ENCODE measurements at regions not wholly inside any gene's neighbourhood (a gene's known extent, or its start where the extent isn't known, plus 50 kb on each side); places are given as distances from the start of the nearest gene placed in this dataset.

DNA sequence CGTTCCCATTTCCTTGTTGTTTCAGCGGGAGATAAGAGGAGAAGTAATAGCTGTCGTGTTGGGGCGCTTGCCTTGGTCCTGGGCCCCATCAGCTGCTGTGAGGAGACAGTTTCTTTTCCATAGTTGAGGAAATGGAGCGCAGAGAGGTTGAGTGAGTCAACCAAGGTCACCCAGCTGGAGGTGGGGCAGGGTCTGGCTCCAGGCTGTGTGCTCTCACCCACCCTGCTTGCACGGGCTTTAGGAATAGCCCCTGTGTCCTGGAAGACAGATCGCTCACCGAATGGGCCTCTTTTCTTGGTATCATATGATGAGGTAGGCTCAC, 165.7 kb upstream of the RTL1 start:
- no peak for DNase-seq

GRCh38 chr14:101069666-101070362, 166.3 kb upstream of the RTL1 start:
- no peak for DNase-seq

DNA sequence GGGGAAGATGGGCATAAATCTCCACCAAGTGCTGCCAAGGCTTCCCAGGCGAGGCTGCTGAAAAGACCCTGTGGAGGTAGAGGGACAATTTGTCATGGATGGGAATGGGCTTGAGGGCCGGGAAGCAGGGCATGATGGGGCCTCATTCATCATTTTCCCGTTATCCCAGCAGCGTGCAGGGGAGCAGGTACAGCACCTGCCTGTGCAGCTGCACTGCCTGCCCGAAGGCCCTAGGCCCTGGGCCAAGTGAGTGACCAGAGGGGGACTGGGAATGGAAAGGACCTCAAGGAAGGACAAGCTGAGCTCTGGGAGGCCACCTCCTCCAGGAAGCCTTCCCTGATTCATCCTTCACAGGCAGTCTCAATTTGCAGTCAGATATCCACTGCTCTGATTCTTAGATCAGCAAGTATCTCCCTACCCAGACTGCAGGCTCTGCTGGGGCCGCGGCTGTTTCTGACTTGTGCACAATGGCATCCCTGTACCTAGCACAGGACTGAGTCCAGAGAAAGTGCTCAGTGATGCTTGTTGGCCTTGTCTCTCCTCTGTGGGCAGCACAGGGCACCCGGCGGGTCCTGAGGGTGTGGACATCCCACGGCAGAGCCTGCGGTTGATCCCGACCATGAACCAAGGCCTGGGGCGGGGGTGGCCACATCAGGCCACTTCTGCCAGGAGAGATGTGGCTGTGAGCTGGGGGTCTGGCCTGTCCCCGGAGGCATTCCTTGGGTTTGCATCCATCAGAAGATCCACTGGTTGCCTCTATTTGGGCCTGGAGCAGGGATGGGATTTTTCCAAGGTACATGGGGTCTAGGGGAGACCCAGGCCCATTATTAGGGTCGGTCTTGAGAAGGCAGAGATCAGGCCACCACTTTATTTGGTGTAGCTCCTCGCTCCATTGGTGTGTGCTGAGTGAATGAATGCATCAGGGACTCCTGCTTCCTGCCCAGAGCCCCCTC, 167.3 kb upstream of the RTL1 start:
- DNase-seq, result no peak

DNA sequence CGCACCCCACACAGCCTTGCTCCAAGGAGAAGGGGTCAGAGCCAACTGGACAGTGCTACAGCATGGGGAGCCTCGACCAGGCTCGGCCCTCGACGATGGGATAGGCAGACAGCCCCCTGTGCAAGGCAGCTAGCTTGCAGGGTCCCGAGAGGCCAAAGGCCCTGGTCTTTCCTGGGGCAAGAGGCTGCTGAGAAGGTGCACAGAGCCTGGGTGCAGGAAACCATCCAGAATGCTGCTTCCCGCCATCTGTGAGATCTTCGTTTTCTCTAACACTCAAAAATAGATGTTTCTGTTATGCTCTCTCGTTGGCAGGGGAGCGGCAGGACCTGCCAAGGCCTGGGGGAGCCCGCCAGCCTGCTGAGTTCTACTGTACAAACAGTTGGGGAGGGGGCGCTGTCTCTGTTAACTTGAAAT, 168.0 kb upstream of the RTL1 start:
- DNase-seq, result no peak

GRCh38 chr14:101072070-101072469, 168.5 kb upstream of the RTL1 start:
- no peak for DNase-seq

- DNase-seq, result no peak
Observed at GRCh38 chr14:101072531-101072930, 169.0 kb upstream of the RTL1 start.

GRCh38 chr14:101072945-101073597, 169.5 kb upstream of the RTL1 start:
- peak; percentile 54 for DNase-seq

DNA sequence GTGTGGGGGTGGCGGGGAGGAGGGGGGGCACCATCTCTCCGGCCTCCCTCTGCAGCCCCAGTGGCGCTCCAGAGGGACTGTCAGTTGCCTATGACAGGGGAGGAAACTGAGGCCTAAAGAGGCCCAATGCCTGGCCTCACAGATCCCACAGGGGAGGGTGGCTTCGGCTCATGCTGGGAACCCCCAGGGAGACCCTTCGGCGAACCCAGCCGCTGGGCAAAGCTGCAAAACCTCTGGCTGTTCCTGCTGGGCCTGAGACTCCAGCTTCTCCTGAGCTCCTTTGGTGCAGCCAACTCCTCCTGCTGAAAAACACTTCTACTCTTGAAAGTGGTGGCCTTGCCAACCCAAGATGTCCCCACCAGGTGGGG, 170.1 kb upstream of the RTL1 start:
- DNase-seq, result no peak

DNA sequence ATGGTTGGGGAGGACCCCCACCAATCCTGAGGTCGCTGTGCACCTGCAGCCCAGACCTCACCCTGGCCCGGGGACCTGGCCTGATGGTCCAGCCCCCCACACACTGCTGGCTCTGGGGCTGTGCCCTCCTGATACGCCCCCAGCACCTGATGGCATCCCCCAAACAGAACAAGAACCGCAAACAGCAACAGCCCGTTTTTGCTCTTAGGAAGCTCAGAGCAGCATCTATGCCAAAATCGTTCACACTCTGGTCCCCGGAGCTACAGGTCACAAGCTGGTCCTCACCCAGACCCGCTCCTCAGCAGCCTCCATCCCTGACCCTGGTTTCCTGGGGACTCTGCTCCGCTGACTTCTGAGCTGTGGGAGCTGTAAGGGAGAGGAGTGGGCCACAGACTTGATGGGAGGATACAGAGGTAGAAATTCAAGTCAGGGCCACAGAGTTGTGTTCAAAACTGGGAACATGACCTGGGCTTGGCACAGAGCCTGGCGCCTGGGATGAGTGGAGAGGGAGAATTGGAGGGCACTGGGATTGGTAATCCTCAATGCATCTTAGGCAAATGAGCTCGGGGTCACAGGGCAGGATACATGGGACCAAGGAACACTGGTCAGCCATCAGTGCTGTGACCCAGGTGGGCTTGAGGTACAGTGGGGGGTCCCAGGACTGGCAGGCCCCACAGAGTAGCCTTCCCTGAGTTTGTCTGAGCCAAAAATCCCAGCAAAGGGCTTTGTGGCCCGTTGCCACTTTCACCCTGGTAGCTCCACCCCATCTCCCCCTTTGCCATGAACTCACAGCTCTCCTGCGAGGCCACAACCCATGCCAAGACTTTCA, 170.9 kb upstream of the RTL1 start:
- DNase-seq, result no peak

DNA sequence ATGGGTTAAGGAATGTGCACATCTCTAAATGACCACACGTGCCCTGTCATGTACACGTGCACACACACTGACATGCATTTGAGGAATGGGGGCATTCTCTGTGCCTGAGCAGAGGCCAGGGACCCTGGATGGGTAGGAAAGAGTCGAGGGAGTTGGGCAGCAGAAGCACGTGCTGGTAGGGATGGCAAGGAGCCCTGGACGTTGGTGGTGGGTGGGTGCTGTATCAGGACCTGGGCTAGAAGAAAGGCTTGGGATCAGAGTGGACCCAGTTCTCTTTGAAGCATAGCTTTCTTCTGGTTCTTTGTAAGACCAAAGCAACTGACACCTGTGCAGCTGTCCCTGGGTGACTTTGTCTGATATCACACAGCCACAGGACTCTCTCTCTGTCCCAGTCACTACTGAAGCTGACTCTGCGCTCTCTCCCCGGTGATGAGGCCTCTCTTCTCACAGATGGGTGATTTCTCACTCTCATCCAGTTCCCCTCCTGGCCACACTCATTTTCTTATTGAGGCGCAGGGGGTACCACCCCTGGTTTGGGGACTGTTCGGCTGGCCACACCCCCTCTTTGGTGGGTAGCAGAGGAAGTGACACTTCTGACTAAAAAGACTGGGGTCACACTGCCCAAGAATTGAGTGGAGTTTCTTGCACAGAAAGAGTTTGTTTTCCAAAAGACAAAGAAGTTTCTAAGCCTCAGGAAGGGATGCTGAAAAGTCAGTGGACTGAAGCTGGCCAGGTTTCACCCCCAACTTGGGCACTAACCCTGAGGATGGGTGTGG, 171.7 kb upstream of the RTL1 start:
- no peak for DNase-seq

GRCh38 chr14:101075801-101076413, 172.4 kb upstream of the RTL1 start:
- DNase-seq, result no peak

- DNase-seq, result no peak
Observed at GRCh38 chr14:101076451-101077198, 173.1 kb upstream of the RTL1 start.

DNA sequence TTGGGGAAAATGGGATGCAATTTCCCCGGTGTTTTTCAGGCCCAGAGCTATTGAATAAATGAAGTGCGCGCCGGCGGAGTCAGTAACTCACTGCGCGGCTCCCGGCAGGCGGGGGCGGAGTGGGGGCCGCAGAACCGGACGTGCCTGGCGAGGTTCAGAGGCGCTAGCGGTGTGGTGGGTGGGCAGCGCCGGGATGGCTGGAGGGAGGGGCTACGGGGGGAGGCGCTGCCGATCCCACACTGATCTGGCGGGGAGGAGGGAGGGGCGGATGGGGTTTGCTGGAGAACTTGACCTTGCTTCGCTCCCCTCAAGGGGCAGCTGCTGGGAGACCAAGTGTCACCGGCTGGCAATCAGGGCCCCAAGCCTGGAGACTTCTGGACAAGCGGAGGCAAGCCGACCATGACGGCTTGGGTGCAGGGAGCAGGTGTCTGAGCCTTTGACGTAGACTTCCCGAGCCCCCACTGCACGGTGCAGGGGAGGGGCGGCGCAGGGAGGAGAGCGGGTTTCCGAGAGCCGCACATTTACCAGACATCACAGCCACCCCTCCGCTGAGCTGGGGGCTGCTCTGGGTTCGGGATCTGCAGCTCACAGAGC, 174.1 kb upstream of the RTL1 start:
- peak; percentile 49 for DNase-seq

DNA sequence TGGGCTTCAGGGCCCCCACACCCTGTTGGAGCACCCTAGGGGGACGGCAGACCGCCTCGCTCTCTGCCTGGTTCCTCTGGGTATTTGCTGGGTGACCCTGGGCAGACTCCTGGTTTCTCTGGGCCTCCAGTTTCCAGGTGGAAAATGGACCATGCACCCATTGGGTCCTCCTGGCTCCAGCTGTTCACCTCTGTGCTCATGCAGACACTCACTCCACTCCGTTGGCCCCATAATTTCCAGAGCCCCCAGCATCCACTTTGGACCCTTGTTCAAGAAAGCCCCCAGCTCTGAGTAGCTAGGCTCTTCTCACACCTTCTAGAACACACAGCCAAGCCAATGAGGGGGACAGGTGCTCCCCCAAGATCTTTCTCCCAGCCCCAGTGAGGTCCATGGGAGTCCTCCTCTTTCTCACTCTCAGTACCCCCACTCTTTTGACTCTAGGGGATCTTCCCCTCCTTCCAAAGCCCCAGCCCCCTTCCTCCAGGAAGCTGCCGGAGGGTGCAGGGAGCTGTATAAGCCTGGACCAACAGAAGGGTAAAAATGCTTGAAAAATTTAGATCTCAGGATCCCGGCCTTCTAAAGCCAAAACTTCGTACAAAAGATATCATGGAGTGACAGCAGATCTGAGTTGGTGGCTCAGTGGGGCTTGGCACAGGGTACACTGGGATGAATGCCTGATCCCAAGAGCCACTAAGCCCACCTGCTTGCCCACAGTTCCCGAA, 174.8 kb upstream of the RTL1 start:
- DNase-seq, result no peak

DNA sequence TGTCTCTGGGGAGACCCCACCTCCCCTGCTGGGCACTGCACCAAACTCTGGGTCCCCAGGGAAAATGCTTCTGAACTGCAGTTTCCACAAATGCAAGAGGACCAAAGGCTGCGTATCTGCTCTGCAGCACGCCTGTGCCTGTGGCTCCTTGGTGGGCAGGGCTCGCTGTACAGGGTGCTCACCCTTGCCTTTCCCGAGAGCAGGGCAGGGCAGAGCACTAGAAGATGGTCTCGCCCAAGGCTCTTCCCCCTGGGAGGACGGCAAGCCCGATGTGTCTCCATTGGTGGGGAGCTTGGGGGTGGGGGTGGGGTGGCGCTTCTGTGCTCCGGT, 175.3 kb upstream of the RTL1 start:
- DNase-seq, result no peak

GRCh38 chr14:101080922-101081593, 177.5 kb upstream of the RTL1 start:
- DNase-seq, result no peak

DNA sequence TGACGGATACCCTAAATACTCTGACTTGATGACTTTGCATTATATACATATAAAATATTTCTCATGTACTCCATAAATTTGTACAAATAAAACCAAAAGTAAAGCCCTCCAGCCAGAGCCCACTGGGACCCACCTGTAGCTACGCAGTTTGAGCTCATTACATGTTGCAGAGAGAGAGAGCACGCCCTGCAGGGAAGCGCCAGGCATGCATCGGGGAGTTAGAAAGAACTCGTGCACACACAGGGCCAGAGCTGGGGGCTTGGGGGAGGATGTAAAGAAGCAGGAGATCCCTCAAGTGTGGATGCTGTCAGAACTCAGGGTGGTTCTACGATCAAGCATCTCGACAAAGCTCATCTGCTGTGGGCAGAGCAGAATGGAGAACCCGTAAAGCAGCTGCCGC, 178.5 kb upstream of the RTL1 start:
- no peak for DNase-seq

- DNase-seq, result no peak
Observed at GRCh38 chr14:101082436-101083384, 179.2 kb upstream of the RTL1 start.

Data from NCI-H2171 (cell line).